Transverse colon (tissue), 4 donors: ENCODE measurements at regions not wholly inside any gene's neighbourhood (a gene's known extent, or its start where the extent isn't known, plus 50 kb on each side); places are given as distances from the start of the nearest gene placed in this dataset.

Experiments
- DNase-seq: peaks from one replicate; pipeline ENCODE4 v3.0.0-alpha.2; 2019
- H3K27ac ChIP-seq, 4 donors: fragments of 200-600 bp; sonication (generic); 2 replicates each; pipeline ENCODE4 v1.5.1; 2016 to 2018; ENCODE audit warnings: inconsistent platforms in 4 of 4
- H3K27me3 ChIP-seq: fragments of 200-600 bp; sonication (generic); 2 replicates; pipeline ENCODE4 v1.5.1; 2017; ENCODE audit warnings: inconsistent platforms
- H3K36me3 ChIP-seq, 4 donors: fragments of 200-600 bp; sonication (generic); 2 replicates each; pipeline ENCODE4 v1.5.1; 2017 to 2019; ENCODE audit warnings: inconsistent platforms in 4 of 4
- H3K4me1 ChIP-seq, 4 donors: fragments of 200-600 bp; sonication (generic); 2 replicates each; pipeline ENCODE4 v1.5.1; 2017 to 2020; ENCODE audit warnings: inconsistent platforms in 4 of 4
- H3K4me3 ChIP-seq, 4 donors: fragments of 200-600 bp; sonication (generic); 1 replicate in 1 of 4; 2 replicates in 3 of 4; pipeline versions ENCODE4 v1.5.1 to v1.6.1; 2017 to 2019; ENCODE audit warnings: inconsistent platforms in 4 of 4
- H3K9me3 ChIP-seq, 2 donors: fragments of 200-600 bp; sonication (generic); 2 replicates each; pipeline ENCODE4 v1.5.1; 2017 to 2019; ENCODE audit warnings: inconsistent platforms in 2 of 2
- EP300 ChIP-seq: sonication (generic); formaldehyde crosslinking; IDR thresholded peaks from one replicate; pipeline ENCODE4 v1.6.1; 2017; ENCODE audit warnings: antibody characterized with exemption, low read depth
- POLR2A ChIP-seq: fragments of 450-650 bp; IDR thresholded peaks from one replicate; pipeline ENCODE4 v1.6.1; 2016; ENCODE audit warnings: antibody characterized with exemption, mild to moderate bottlenecking, moderate library complexity
- POLR2AphosphoS5 ChIP-seq, 3 donors: sonication (generic); formaldehyde crosslinking; IDR thresholded peaks; one replicate each; pipeline ENCODE4 v1.6.1; 2016; ENCODE audit warnings: antibody characterized with exemption in 3 of 3
- WGBS, 2 donors: methylation state at CpG; one replicate each; pipeline ENCODE4 v1.1.5; 2018; ENCODE audit warnings: low coverage in 1 of 2; 5-methylcytosine and 5-hydroxymethylcytosine counted together
- in situ Hi-C, 4 donors: fragments of 200-750 bp; cut with MboI; loops; one replicate each; pipeline versions ENCODE4 v1.15.0 to v1.15.1; 2017; ENCODE audit warnings: low sequenced_read_pairs in 3 of 4, low pct_ligation_motif_present in 1 of 4, low pct_unique_long_range_greater_than_20kb in 1 of 4
- intact Hi-C: fragments of 100-400 bp; cut with DNase I; formaldehyde crosslinking; loops from one replicate; pipeline ENCODE4 v1.15.1; 2023; ENCODE audit warnings: low total_unique reads
- TF ChIP-seq, protein P1 (sequence below), 5 experiments: fragments of 200-600 bp in 3 of 5; fragments of 450-650 bp in 2 of 5; sonication (generic) in 3 of 5; IDR thresholded peaks; 1 replicate in 2 of 5; 2 replicates in 3 of 5; pipeline ENCODE4 v1.5.1; 2016 to 2017; ENCODE audit warnings: antibody characterized with exemption in 5 of 5, inconsistent platforms in 3 of 5, mild to moderate bottlenecking in 2 of 5, moderate library complexity in 1 of 5

DNA sequence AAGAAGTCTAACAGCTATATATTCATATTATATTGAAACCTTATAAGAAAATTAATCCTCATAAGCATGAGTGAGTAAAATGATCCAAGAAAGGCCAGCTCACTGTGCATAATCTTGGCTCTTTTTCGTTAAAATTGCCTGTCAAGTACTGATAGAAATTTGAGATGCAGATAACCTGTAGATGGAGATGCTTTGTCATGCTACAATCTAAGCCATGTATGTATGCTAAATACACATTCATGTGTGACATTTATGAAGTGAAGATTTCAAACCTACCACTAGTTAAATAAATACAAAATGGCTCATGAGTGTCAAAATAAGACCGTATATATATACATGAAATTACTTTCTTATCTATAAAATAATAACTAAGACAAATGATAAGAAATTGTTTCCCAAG is 1491.5 kb upstream of the PRMT6 start:
- no peak overlapping the region for H3K27ac ChIP-seq
- DNase-seq = no peak
- TF ChIP-seq POLR2AphosphoS5 (IDR thresholded peaks at IDR 0.05) (no peak), POLR2A (no peak), EP300 (no peak)
- TF ChIP-seq, protein P1, sequence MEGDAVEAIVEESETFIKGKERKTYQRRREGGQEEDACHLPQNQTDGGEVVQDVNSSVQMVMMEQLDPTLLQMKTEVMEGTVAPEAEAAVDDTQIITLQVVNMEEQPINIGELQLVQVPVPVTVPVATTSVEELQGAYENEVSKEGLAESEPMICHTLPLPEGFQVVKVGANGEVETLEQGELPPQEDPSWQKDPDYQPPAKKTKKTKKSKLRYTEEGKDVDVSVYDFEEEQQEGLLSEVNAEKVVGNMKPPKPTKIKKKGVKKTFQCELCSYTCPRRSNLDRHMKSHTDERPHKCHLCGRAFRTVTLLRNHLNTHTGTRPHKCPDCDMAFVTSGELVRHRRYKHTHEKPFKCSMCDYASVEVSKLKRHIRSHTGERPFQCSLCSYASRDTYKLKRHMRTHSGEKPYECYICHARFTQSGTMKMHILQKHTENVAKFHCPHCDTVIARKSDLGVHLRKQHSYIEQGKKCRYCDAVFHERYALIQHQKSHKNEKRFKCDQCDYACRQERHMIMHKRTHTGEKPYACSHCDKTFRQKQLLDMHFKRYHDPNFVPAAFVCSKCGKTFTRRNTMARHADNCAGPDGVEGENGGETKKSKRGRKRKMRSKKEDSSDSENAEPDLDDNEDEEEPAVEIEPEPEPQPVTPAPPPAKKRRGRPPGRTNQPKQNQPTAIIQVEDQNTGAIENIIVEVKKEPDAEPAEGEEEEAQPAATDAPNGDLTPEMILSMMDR (IDR thresholded peaks at IDR 0.05) = no peak
- 39 to 46% methylated on average over 2 of the region's 2 CpGs for WGBS, 2 donors
- intact Hi-C loops = no loop called here
- H3K4me3 ChIP-seq = no peak overlapping the region
- no peaks in the 10 kb centered on the region for H3K27me3 ChIP-seq
- no peaks in the 10 kb centered on the region for H3K4me1 ChIP-seq
- H3K36me3 ChIP-seq = no peaks in the 10 kb centered on the region
- no peaks in the 10 kb centered on the region for H3K9me3 ChIP-seq
- in situ Hi-C loops = no loop called here

DNA sequence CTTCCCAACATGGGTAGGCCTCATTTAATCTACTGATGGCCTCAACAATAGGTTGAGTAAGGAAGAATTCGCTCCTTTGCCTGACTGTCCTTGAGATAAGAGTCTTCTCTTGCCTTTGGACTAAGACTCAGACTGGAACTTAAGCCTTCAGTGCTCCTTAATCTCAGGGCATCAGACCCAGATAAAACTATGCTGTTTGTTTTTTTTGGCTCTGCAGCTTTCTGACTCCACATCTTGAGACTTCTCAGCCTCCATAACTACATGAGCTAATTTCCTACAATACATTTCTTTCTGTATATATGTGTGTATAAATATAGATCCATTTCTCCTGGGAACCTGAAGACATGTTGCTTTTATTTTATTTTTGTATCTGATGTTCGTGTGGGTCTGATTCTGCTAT is 1470.7 kb upstream of the PRMT6 start:
- WGBS, 2 donors = 57 to 88% methylated on average over 1 to 2 of the region's 2 CpGs
- no peak for DNase-seq
- Histone ChIP-seq H3K27ac (no peak overlapping the region), H3K4me1 (no peaks in the 10 kb centered on the region), H3K4me3 (no peak overlapping the region), H3K9me3 (no peaks in the 10 kb centered on the region), H3K36me3 (no peaks in the 10 kb centered on the region), H3K27me3 (no peaks in the 10 kb centered on the region)
- intact Hi-C loops (no loop called here), in situ Hi-C loops (no loop called here)
- TF ChIP-seq POLR2A (no peak), EP300 (no peak), POLR2AphosphoS5 (IDR thresholded peaks at IDR 0.05) (no peak)
- TF ChIP-seq, protein P1 (IDR thresholded peaks at IDR 0.05) = no peak

DNA sequence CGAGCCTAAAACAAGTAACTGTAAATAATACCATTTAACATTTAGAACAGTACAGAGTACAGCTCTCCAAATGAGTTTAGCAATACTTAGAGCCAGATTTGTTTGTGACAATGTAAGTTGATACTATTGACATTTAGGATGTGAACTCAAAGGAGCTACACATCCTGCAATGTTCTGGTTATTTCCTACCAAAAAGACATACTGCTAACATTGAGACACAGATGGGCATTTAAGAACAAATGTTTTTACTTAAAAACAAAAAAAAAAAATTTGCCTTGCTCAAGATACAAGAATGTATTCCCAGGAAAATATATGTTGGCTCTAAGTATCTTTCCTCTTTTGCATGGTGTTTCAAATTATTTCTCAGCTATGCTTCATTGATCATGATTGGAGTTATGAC is 1464.8 kb upstream of the PRMT6 start:
- no peak for TF ChIP-seq POLR2AphosphoS5 (IDR thresholded peaks at IDR 0.05)
- TF ChIP-seq, protein P1 (IDR thresholded peaks at IDR 0.05) = no peak
- TF ChIP-seq POLR2A = no peak
- no peak for TF ChIP-seq EP300
- no peaks in the 10 kb centered on the region for H3K9me3 ChIP-seq
- H3K27me3 ChIP-seq = no peaks in the 10 kb centered on the region
- 40 to 54% methylated on average over 1 of the region's 1 CpG for WGBS, 2 donors
- no peak for DNase-seq
- no peaks in the 10 kb centered on the region for H3K36me3 ChIP-seq
- no peak overlapping the region for H3K27ac ChIP-seq
- no peak overlapping the region for H3K4me3 ChIP-seq
- no peaks in the 10 kb centered on the region for H3K4me1 ChIP-seq
- intact Hi-C loops = no loop called here
- in situ Hi-C loops = no loop called here

DNA sequence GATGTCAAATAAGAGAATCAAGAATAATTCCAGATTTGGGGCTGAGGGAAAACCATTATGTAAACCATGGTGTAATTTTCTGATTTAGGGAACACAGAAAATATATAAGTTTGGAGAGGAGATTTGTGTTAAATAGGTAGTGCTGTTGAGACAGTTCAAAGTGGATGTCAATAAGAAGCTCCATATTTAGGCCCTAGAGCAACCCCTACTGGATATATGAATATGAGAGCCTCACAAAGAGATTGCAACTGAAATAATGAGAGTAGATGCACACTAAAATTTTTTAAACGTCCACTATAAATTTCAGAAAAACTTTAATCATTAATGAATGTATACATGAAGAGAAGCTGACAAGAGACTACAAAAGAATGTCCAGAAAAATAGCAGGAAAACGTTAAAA is 1447.8 kb upstream of the PRMT6 start:
- no peaks in the 10 kb centered on the region for H3K4me1 ChIP-seq
- no peaks in the 10 kb centered on the region for H3K27me3 ChIP-seq
- no peaks in the 10 kb centered on the region for H3K36me3 ChIP-seq
- intact Hi-C loops (no loop called here), in situ Hi-C loops (no loop called here)
- no peak for DNase-seq
- no peaks in the 10 kb centered on the region for H3K9me3 ChIP-seq
- WGBS, 2 donors = 38 to 41% methylated on average over 2 of the region's 2 CpGs
- H3K27ac ChIP-seq = no peak overlapping the region
- no peak overlapping the region for H3K4me3 ChIP-seq
- TF ChIP-seq, protein P1 (IDR thresholded peaks at IDR 0.05) = no peak
- TF ChIP-seq POLR2AphosphoS5 (IDR thresholded peaks at IDR 0.05) (no peak), EP300 (no peak), POLR2A (no peak)
